ENCODE measurements at regions not wholly inside any gene's neighbourhood (a gene's known extent, or its start where the extent isn't known, plus 50 kb on each side); places are given as distances from the start of the nearest gene placed in this dataset.

GRCh38 chr13:65057986-65058385, 2172.2 kb downstream of the PCDH9 start:
- Histone ChIP-seq H3K27me3 (ENCODE audit: control insufficient read depth, insufficient read depth, low read length) (no peaks in the 10 kb centered on the region), H3K4me3 (ENCODE audit: low read depth, low read length) (no peak overlapping the region), H3K36me3 (ENCODE audit: control insufficient read depth, insufficient read depth, low read length) (no peaks in the 10 kb centered on the region)
- FAIRE-seq, result no peak
- no peak for TF ChIP-seq CTCF (IDR thresholded peaks at IDR 0.05; ENCODE audit: insufficient read depth, low read length, severe bottlenecking)
- no peak for DNase-seq (ENCODE audit: low read depth)

- no peaks in the 10 kb centered on the region for H3K27me3 ChIP-seq (ENCODE audit: control insufficient read depth, insufficient read depth, low read length)
- H3K36me3 ChIP-seq (ENCODE audit: control insufficient read depth, insufficient read depth, low read length), result no peaks in the 10 kb centered on the region
- FAIRE-seq, result no peak
- no peak for TF ChIP-seq CTCF (IDR thresholded peaks at IDR 0.05; ENCODE audit: insufficient read depth, low read length, severe bottlenecking)
- DNase-seq (ENCODE audit: low read depth), result no peak
- no peak overlapping the region for H3K4me3 ChIP-seq (ENCODE audit: low read depth, low read length)
Observed at GRCh38 chr13:65054277-65054676, 2175.9 kb downstream of the PCDH9 start.

GRCh38 chr13:65036999-65037398, 2193.1 kb downstream of the PCDH9 start:
- H3K27me3 ChIP-seq (ENCODE audit: control insufficient read depth, insufficient read depth, low read length), result no peaks in the 10 kb centered on the region
- no peak for DNase-seq (ENCODE audit: low read depth)
- FAIRE-seq, result no peak
- no peak for TF ChIP-seq CTCF (IDR thresholded peaks at IDR 0.05; ENCODE audit: insufficient read depth, low read length, severe bottlenecking)
- no peak overlapping the region for H3K4me3 ChIP-seq (ENCODE audit: low read depth, low read length)
- no peaks in the 10 kb centered on the region for H3K36me3 ChIP-seq (ENCODE audit: control insufficient read depth, insufficient read depth, low read length)

GRCh38 chr13:65035302-65035701, 2194.8 kb downstream of the PCDH9 start:
- Histone ChIP-seq H3K27me3 (ENCODE audit: control insufficient read depth, insufficient read depth, low read length) (no peaks in the 10 kb centered on the region), H3K4me3 (ENCODE audit: low read depth, low read length) (no peak overlapping the region), H3K36me3 (ENCODE audit: control insufficient read depth, insufficient read depth, low read length) (no peaks in the 10 kb centered on the region)
- no peak for FAIRE-seq
- DNase-seq (ENCODE audit: low read depth), result no peak
- TF ChIP-seq CTCF (IDR thresholded peaks at IDR 0.05; ENCODE audit: insufficient read depth, low read length, severe bottlenecking), result no peak

- no peak for TF ChIP-seq CTCF (IDR thresholded peaks at IDR 0.05; ENCODE audit: insufficient read depth, low read length, severe bottlenecking)
- no peak for FAIRE-seq
- Histone ChIP-seq H3K36me3 (ENCODE audit: control insufficient read depth, insufficient read depth, low read length) (no peaks in the 10 kb centered on the region), H3K4me3 (ENCODE audit: low read depth, low read length) (no peak overlapping the region), H3K27me3 (ENCODE audit: control insufficient read depth, insufficient read depth, low read length) (no peaks in the 10 kb centered on the region)
- DNase-seq (ENCODE audit: low read depth), result no peak
Observed at GRCh38 chr13:65034266-65034665, 2195.9 kb downstream of the PCDH9 start.

- no peak overlapping the region for H3K4me3 ChIP-seq (ENCODE audit: low read depth, low read length)
- DNase-seq (ENCODE audit: low read depth) (no peak), FAIRE-seq (no peak)
- no peaks in the 10 kb centered on the region for H3K27me3 ChIP-seq (ENCODE audit: control insufficient read depth, insufficient read depth, low read length)
- TF ChIP-seq CTCF (IDR thresholded peaks at IDR 0.05; ENCODE audit: insufficient read depth, low read length, severe bottlenecking), result no peak
- H3K36me3 ChIP-seq (ENCODE audit: control insufficient read depth, insufficient read depth, low read length), result no peaks in the 10 kb centered on the region
Observed at GRCh38 chr13:65032825-65033224, 2197.3 kb downstream of the PCDH9 start.
